HepG2 (cell line): ENCODE measurements at regions not wholly inside any gene's neighbourhood (a gene's known extent, or its start where the extent isn't known, plus 50 kb on each side); places are given as distances from the start of the nearest gene placed in this dataset.

Experiments
- CTCF ChIP-seq: sonication (generic); formaldehyde crosslinking; IDR thresholded peaks from 2 replicates; pipeline ENCODE4 v1.5.0; 2020; ENCODE audit warnings: mild to moderate bottlenecking, missing genetic modification reagents, moderate library complexity
- POLR2A ChIP-seq, 2 experiments: IDR thresholded peaks; 2 replicates each; pipeline ENCODE4 v1.6.1; 2011; ENCODE audit warnings: low read depth in 2 of 2, low read length in 2 of 2, mild to moderate bottlenecking in 1 of 2, moderate library complexity in 1 of 2; ENCODE audit not compliant: insufficient read depth in 1 of 2
- TAF1 ChIP-seq: sonication (generic); formaldehyde crosslinking; IDR thresholded peaks from 2 replicates; pipeline ENCODE4 v1.4.0; 2020; ENCODE audit warnings: missing genetic modification reagents

- no peak for TF ChIP-seq CTCF (CRISPR knock-in tag)
- no peak for TF ChIP-seq TAF1 (CRISPR knock-in tag)
- no peak for TF ChIP-seq POLR2A (IDR thresholded peaks at IDR 0.05; ENCODE audit: insufficient read depth in 1 of 2, low read depth in 2 of 2, low read length in 2 of 2)
These were observed 208.3 kb upstream of the HMGA2 start for GRCh38 chr12:65616022-65616421.
